K562 (cell line): ENCODE measurements at regions not wholly inside any gene's neighbourhood (a gene's known extent, or its start where the extent isn't known, plus 50 kb on each side); places are given as distances from the start of the nearest gene placed in this dataset.

Source experiments
- ATAC-seq: fragments of 200-7000 bp; cut with Tn5 transposase; 3 replicates; pipeline ENCODE4 v1.9.1; 2020; ENCODE audit warnings: moderate library complexity
- BruUV-seq: library from RNA; stranded (reverse); fragments of 400-500 nt; replicated peaks from 2 replicates; lab custom pipeline; 2021; lab: Mats Ljungman, UMichigan
- CTCF ChIA-PET: fragments of 300-600 bp; formaldehyde crosslinking; extraction: SDS; loops from one replicate; lab custom pipeline; 2021; ENCODE audit warnings: low intra/inter-chr PET ratio; lab: Yijun Ruan, JAX
- POLR2A ChIA-PET: fragments of 300-600, 350-650 bp; sonication (Branson Sonifier 250); formaldehyde crosslinking; extraction: SDS; loops from one replicate; lab custom pipeline; 2021; ENCODE audit warnings: antibody characterized with exemption, inconsistent platforms; lab: Yijun Ruan, JAX
- DNase-seq, 4 experiments: peaks; one replicate each; pipeline versions ENCODE4 v3.0.0 to v3.0.0-alpha.2; 2011 to 2018; ENCODE audit warnings: low spot score in 3 of 4, mixed read lengths in 3 of 4; ENCODE audit errors: extremely low read depth in 1 of 4
- FAIRE-seq: peaks from 2 replicates; lab custom pipeline; 2011; peaks lifted over from hg19 to GRCh38; lab: Jason Lieb, UNC
- H2AFZ ChIP-seq: 2 replicates; pipeline ENCODE4 v1.6.0; 2011; ENCODE audit warnings: low read depth, low read length, control low read depth, inconsistent platforms
- H3K27ac ChIP-seq: fragments of 200-600 bp; 3 replicates; pipeline ENCODE4 v1.8.0; 2011; ENCODE audit warnings: low read depth, mild to moderate bottlenecking, control low read depth, inconsistent platforms, low read length, moderate library complexity, mixed read lengths; ENCODE audit errors: extremely low read depth
- H3K27me3 ChIP-seq, 2 experiments: fragments of 300-600 bp in 1 of 2; 2 replicates in 1 of 2; 3 replicates in 1 of 2; pipeline versions ENCODE4 v1.6.0 to v1.8.0; 2011; ENCODE audit warnings: inconsistent platforms in 2 of 2, low read length in 2 of 2, mild to moderate bottlenecking in 1 of 2, mixed read lengths in 1 of 2, moderate library complexity in 1 of 2; ENCODE audit not compliant: control insufficient read depth in 2 of 2, insufficient read depth in 2 of 2
- H3K36me3 ChIP-seq: fragments of 300-600 bp; 3 replicates; pipeline ENCODE4 v1.8.0; 2011; ENCODE audit warnings: mild to moderate bottlenecking, low read length, inconsistent platforms; ENCODE audit not compliant: control insufficient read depth, insufficient read depth
- H3K4me1 ChIP-seq, 2 experiments: fragments of 200-600 bp in 1 of 2; replicated peaks in 1 of 2; 2 replicates in 1 of 2; 3 replicates in 1 of 2; pipeline versions ENCODE4 v1.5.1 to v1.8.0; 2011; ENCODE audit warnings: inconsistent platforms in 2 of 2, low read length in 2 of 2, mild to moderate bottlenecking in 1 of 2, mixed read lengths in 1 of 2, moderate library complexity in 1 of 2; ENCODE audit not compliant: control insufficient read depth in 2 of 2, insufficient read depth in 2 of 2
- H3K4me2 ChIP-seq: 2 replicates; pipeline ENCODE4 v1.6.1; 2011; ENCODE audit warnings: low read length, control low read depth, inconsistent platforms, mixed read lengths; ENCODE audit not compliant: insufficient read depth
- H3K4me3 ChIP-seq: fragments of 200-600 bp; sonication (generic), shearing (Covaris generic); 2 replicates; pipeline ENCODE4 v1.5.1; 2016; ENCODE audit warnings: control low read depth, inconsistent platforms
- H3K79me2 ChIP-seq: fragments of 200-600 bp; 3 replicates; pipeline ENCODE4 v1.8.0; 2011; ENCODE audit warnings: low read length, inconsistent platforms; ENCODE audit not compliant: control insufficient read depth, insufficient read depth
- H3K9ac ChIP-seq, 2 experiments: 2 replicates each; pipeline versions ENCODE4 v1.6.0 to v1.6.1; 2011; ENCODE audit warnings: low read depth in 2 of 2, low read length in 2 of 2, control low read depth in 1 of 2, inconsistent platforms in 1 of 2, mild to moderate bottlenecking in 1 of 2, mixed read lengths in 1 of 2; ENCODE audit not compliant: insufficient read depth in 1 of 2
- H3K9me1 ChIP-seq: one replicate; pipeline ENCODE4 v1.6.0; 2011; ENCODE audit warnings: inconsistent platforms, mild to moderate bottlenecking, low read length, moderate library complexity; ENCODE audit not compliant: control insufficient read depth, insufficient read depth
- H3K9me3 ChIP-seq: replicated peaks from 2 replicates; pipeline ENCODE4 v1.5.1; 2011; ENCODE audit warnings: low read depth, low read length, inconsistent platforms; ENCODE audit not compliant: control insufficient read depth, insufficient read depth
- H4K20me1 ChIP-seq: replicated peaks from 2 replicates; pipeline ENCODE4 v1.6.1; 2011; ENCODE audit warnings: low read length, inconsistent platforms, mixed read lengths; ENCODE audit not compliant: control insufficient read depth, insufficient read depth
- CXXC5 ChIP-seq: fragments of 250-450 bp; sonication (Bioruptor Pico); IDR thresholded peaks from 2 replicates; pipeline ENCODE4 v1.8.0; 2022; ENCODE audit warnings: inconsistent platforms, mild to moderate bottlenecking, moderate library complexity
- GATAD2B ChIP-seq: fragments of 450-650 bp; IDR thresholded peaks from 2 replicates; pipeline ENCODE4 v1.6.1; 2017; ENCODE audit warnings: mild to moderate bottlenecking, borderline replicate concordance
- NR2F6 ChIP-seq: fragments of 450-650 bp; formaldehyde crosslinking; IDR thresholded peaks from 2 replicates; pipeline ENCODE4 v1.4.0; 2020; ENCODE audit warnings: mild to moderate bottlenecking
- NR3C1 ChIP-seq: sonication (generic); formaldehyde crosslinking; IDR thresholded peaks from 2 replicates; pipeline ENCODE4 v1.8.1; 2022; ENCODE audit warnings: missing genetic modification reagents
- SMARCB1 ChIP-seq: IDR thresholded peaks from 2 replicates; pipeline ENCODE4 v1.6.1; 2011; ENCODE audit warnings: improper control_type of control experiment, low read depth; ENCODE audit not compliant: insufficient read length
- SRSF9 ChIP-seq: fragments of 200-400 bp; formaldehyde crosslinking; IDR thresholded peaks from 2 replicates; pipeline ENCODE4 v1.6.1; 2017; ENCODE audit warnings: low read depth, low read length, borderline replicate concordance
- TEAD4 ChIP-seq, 2 experiments: sonication (generic) in 1 of 2; formaldehyde crosslinking in 1 of 2; IDR thresholded peaks; 2 replicates each; pipeline versions ENCODE4 v1.6.1 to v1.8.0; 2012 to 2022; ENCODE audit warnings: borderline replicate concordance in 1 of 2, inconsistent platforms in 1 of 2, low read length in 1 of 2, mild to moderate bottlenecking in 1 of 2, missing genetic modification reagents in 1 of 2
- ZBTB12 ChIP-seq: fragments of 250-450 bp; sonication (Bioruptor Pico); IDR thresholded peaks from 2 replicates; pipeline ENCODE4 v1.4.0; 2020
- WGBS: fragments of 100-300 bp; shearing (Covaris generic); methylation state at CpG from one replicate; pipeline ENCODE4 v1.1.6; 2016; ENCODE audit warnings: low coverage, mixed read lengths; ENCODE audit not compliant: insufficient coverage; ENCODE audit errors: missing lambda C conversion rate; 5-methylcytosine and 5-hydroxymethylcytosine counted together
- in situ Hi-C: fragments of 300-500 bp; cut with MboI; formaldehyde crosslinking; loops from 4 replicates; pipeline ENCODE4 v1.15.0; 2018; ENCODE audit warnings: inconsistent platforms, mixed read lengths
- intact Hi-C: fragments of 100-400 bp; cut with micrococcal nuclease; formaldehyde crosslinking; loops from 2 replicates; pipeline ENCODE4 v1.14.2; 2022

DNA sequence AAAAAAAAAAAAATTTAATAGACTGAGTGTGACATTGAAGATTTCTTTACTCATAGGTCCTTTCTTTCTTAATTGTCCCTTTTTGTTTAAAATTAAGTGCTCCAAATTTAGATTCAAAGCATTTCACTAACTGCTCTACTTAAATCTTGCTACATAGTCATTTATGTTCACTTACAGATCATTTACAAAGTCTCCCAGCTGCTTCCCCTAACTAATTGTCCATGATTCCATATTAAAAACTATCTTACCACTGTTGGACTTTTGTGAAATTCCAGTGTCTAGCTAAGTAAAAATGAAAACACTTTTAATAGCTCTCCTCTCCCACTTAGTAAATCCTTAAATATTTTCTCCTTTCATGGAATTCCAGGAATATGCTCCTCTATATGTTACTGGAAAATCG is 850.5 kb downstream of the NR2F1-AS1 start:
- FAIRE-seq: no peak

More for the DNA sequence above, 850.5 kb downstream of the NR2F1-AS1 start:
- WGBS: 0% methylated on average over 1 of the region's 1 CpG
- BruUV-seq: no TSS peak
- Histone ChIP-seq H3K79me2 (no peaks in the 10 kb centered on the region), H3K4me1 (no peaks in the 10 kb centered on the region), H4K20me1 (no peaks in the 10 kb centered on the region), H3K9ac (no peak overlapping the region), H2AFZ (no peak overlapping the region), H3K9me3 (no peaks in the 10 kb centered on the region), H3K4me3 (no peak overlapping the region), H3K9me1 (no peaks in the 10 kb centered on the region), H3K4me2 (no peak overlapping the region)
- DNase-seq: no peak
- in situ Hi-C loops (no loop called here), intact Hi-C loops (no loop called here)
- no peak for TF ChIP-seq TEAD4 (IDR thresholded peaks at IDR 0.05; ENCODE audit: low read length)
- no peak for TF ChIP-seq TEAD4 (CRISPR knock-in tag; IDR thresholded peaks at IDR 0.05; ENCODE audit: borderline replicate concordance)
- TF ChIP-seq NR2F6: no peak
- TF ChIP-seq GATAD2B: no peak
- TF ChIP-seq SRSF9: no peak
- TF ChIP-seq SMARCB1: no peak
- no peak for TF ChIP-seq ZBTB12
- TF ChIP-seq NR3C1 (CRISPR knock-in tag): no peak
- TF ChIP-seq CXXC5 (CRISPR knock-in tag): no peak
- TF ChIP-seq, all 486 proteins: peak for 0
- no peak for ATAC-seq
- Histone ChIP-seq H3K36me3 (no peaks in the 10 kb centered on the region), H3K27ac (no peak overlapping the region), H3K27me3 (no peaks in the 10 kb centered on the region)
- CTCF ChIA-PET: no interaction called here
- POLR2A ChIA-PET: no interaction called here
